Activated naive CD8-positive, alpha-beta T cell treated with anti-CD3 and anti-CD28 coated beads, Interleukin-2, amount 10 ng/mL, durations not matched to agents 7 days and 5 days (primary cell): ENCODE measurements at regions not wholly inside any gene's neighbourhood (a gene's known extent, or its start where the extent isn't known, plus 50 kb on each side); places are given as distances from the start of the nearest gene placed in this dataset.
"Not testable (repeated sequence)": the region's sequence is repeated elsewhere in the genome, so short reads cannot be mapped to it uniquely, and the experiment has no call there.

Source experiments
- ATAC-seq: fragments of 150-1000 bp; cut with Tn5 transposase; one replicate; pipeline ENCODE4 v1.10.0; 2021; ENCODE audit warnings: low read depth, moderate library complexity
- POLR2A ChIA-PET: fragments of 350-600 bp; sonication (Branson Sonifier 250); formaldehyde crosslinking; loops from one replicate; lab custom pipeline; 2021; ENCODE audit warnings: antibody characterized with exemption; lab: Charles Lee
- DNase-seq: peaks from one replicate; pipeline ENCODE4 v3.0.0; 2021
- H3K27ac Mint-ChIP-seq: one replicate; pipeline ENCODE4 v1.8.0; 2022; ENCODE audit warnings: mild to moderate bottlenecking, mixed read lengths
- H3K27me3 Mint-ChIP-seq: one replicate; pipeline ENCODE4 v1.8.0; 2022; ENCODE audit warnings: mild to moderate bottlenecking, moderate library complexity, mixed read lengths
- H3K36me3 Mint-ChIP-seq: one replicate; pipeline ENCODE4 v1.8.0; 2021; ENCODE audit warnings: mild to moderate bottlenecking, mixed read lengths
- H3K4me1 Mint-ChIP-seq: one replicate; pipeline ENCODE4 v1.8.0; 2021; ENCODE audit warnings: mixed read lengths
- H3K4me3 Mint-ChIP-seq: one replicate; pipeline ENCODE4 v1.8.0; 2022; ENCODE audit warnings: mild to moderate bottlenecking, moderate library complexity, mixed read lengths
- H3K9me3 Mint-ChIP-seq: one replicate; pipeline ENCODE4 v1.8.0; 2021; ENCODE audit warnings: mixed read lengths

GRCh38 chr3:68676136-68676535 lies 256.2 kb downstream of the TAFA4 start:
- POLR2A ChIA-PET: no interaction called here
- Mint-ChIP-seq H3K9me3 (no peaks in the 10 kb centered on the region), H3K27ac (no peak overlapping the region), H3K36me3 (no peaks in the 10 kb centered on the region), H3K4me3 (no peak overlapping the region), H3K4me1 (no peaks in the 10 kb centered on the region), H3K27me3 (no peaks in the 10 kb centered on the region)
- DNase-seq (no peak), ATAC-seq (no peak)

- H3K27ac Mint-ChIP-seq: no peak overlapping the region
- POLR2A ChIA-PET: no interaction called here
- H3K36me3 Mint-ChIP-seq: no peaks in the 10 kb centered on the region
- H3K9me3 Mint-ChIP-seq: no peaks in the 10 kb centered on the region
- H3K4me1 Mint-ChIP-seq: no peaks in the 10 kb centered on the region
- DNase-seq (no peak), ATAC-seq (no peak)
- H3K4me3 Mint-ChIP-seq: no peak overlapping the region
- H3K27me3 Mint-ChIP-seq: peaks cover 3% of the 10 kb centered on the region
These were observed 265.0 kb downstream of the TAFA4 start for GRCh38 chr3:68667346-68667745.

GRCh38 chr3:68666429-68667136 lies 265.8 kb downstream of the TAFA4 start:
- H3K27me3 Mint-ChIP-seq: peaks cover 3% of the 10 kb centered on the region
- no peaks in the 10 kb centered on the region for H3K9me3 Mint-ChIP-seq
- no peaks in the 10 kb centered on the region for H3K36me3 Mint-ChIP-seq
- POLR2A ChIA-PET: no interaction called here
- H3K4me1 Mint-ChIP-seq: no peaks in the 10 kb centered on the region
- DNase-seq (no peak), ATAC-seq (no peak)
- H3K27ac Mint-ChIP-seq: no peak overlapping the region
- H3K4me3 Mint-ChIP-seq: no peak overlapping the region

GRCh38 chr3:68664276-68664675 lies 268.1 kb downstream of the TAFA4 start:
- no peaks in the 10 kb centered on the region for H3K36me3 Mint-ChIP-seq
- DNase-seq: no peak
- no peak overlapping the region for H3K27ac Mint-ChIP-seq
- H3K9me3 Mint-ChIP-seq: no peaks in the 10 kb centered on the region
- POLR2A ChIA-PET: no interaction called here
- peaks cover 3% of the 10 kb centered on the region for H3K27me3 Mint-ChIP-seq
- no peak for ATAC-seq
- H3K4me3 Mint-ChIP-seq: no peak overlapping the region
- no peaks in the 10 kb centered on the region for H3K4me1 Mint-ChIP-seq

- Mint-ChIP-seq H3K9me3 (no peaks in the 10 kb centered on the region), H3K27ac (no peak overlapping the region), H3K4me1 (no peaks in the 10 kb centered on the region), H3K27me3 (peaks cover 3% of the 10 kb centered on the region), H3K4me3 (no peak overlapping the region), H3K36me3 (no peaks in the 10 kb centered on the region)
- POLR2A ChIA-PET: no interaction called here
- no peak for ATAC-seq
- DNase-seq: no peak
These were observed 270.2 kb downstream of the TAFA4 start for GRCh38 chr3:68662176-68662575.

GRCh38 chr3:68650657-68651056 lies 281.7 kb downstream of the TAFA4 start:
- H3K9me3 Mint-ChIP-seq, H3K27me3 Mint-ChIP-seq, H3K4me1 Mint-ChIP-seq, H3K4me3 Mint-ChIP-seq, POLR2A ChIA-PET, DNase-seq, H3K36me3 Mint-ChIP-seq, H3K27ac Mint-ChIP-seq, ATAC-seq: not testable (repeated sequence)

GRCh38 chr3:68648494-68648893 lies 283.9 kb downstream of the TAFA4 start:
- POLR2A ChIA-PET: no interaction called here

GRCh38 chr3:68631850-68632545 lies 300.3 kb downstream of the TAFA4 start:
- no peak for DNase-seq
- H3K36me3 Mint-ChIP-seq: no peaks in the 10 kb centered on the region
- no peaks in the 10 kb centered on the region for H3K4me1 Mint-ChIP-seq
- POLR2A ChIA-PET: no interaction called here
- no peak for ATAC-seq
- no peaks in the 10 kb centered on the region for H3K9me3 Mint-ChIP-seq
- no peak overlapping the region for H3K27ac Mint-ChIP-seq
- H3K4me3 Mint-ChIP-seq: no peak overlapping the region
- no peaks in the 10 kb centered on the region for H3K27me3 Mint-ChIP-seq

More at GRCh38 chr3:68648494-68648893, 283.9 kb downstream of the TAFA4 start:
- Mint-ChIP-seq H3K4me1 (no peaks in the 10 kb centered on the region), H3K27ac (no peak overlapping the region), H3K36me3 (no peaks in the 10 kb centered on the region), H3K27me3 (no peaks in the 10 kb centered on the region), H3K9me3 (peaks cover 2% of the 10 kb centered on the region), H3K4me3 (no peak overlapping the region)
- ATAC-seq (no peak), DNase-seq (no peak)

- no peaks in the 10 kb centered on the region for H3K36me3 Mint-ChIP-seq
- no peak for DNase-seq
- peaks cover 3% of the 10 kb centered on the region for H3K9me3 Mint-ChIP-seq
- H3K27ac Mint-ChIP-seq: no peak overlapping the region
- no peaks in the 10 kb centered on the region for H3K4me1 Mint-ChIP-seq
- no peak for ATAC-seq
- POLR2A ChIA-PET: no interaction called here
- H3K27me3 Mint-ChIP-seq: no peaks in the 10 kb centered on the region
- no peak overlapping the region for H3K4me3 Mint-ChIP-seq
These were observed 312.1 kb downstream of the TAFA4 start for GRCh38 chr3:68620211-68620610.

GRCh38 chr3:68614087-68614486 lies 318.3 kb downstream of the TAFA4 start:
- H3K27me3 Mint-ChIP-seq: no peaks in the 10 kb centered on the region
- no peak for DNase-seq
- POLR2A ChIA-PET: no interaction called here
- no peaks in the 10 kb centered on the region for H3K36me3 Mint-ChIP-seq
- H3K4me3 Mint-ChIP-seq: no peak overlapping the region
- no peaks in the 10 kb centered on the region for H3K4me1 Mint-ChIP-seq
- ATAC-seq: no peak
- H3K27ac Mint-ChIP-seq: no peak overlapping the region
- H3K9me3 Mint-ChIP-seq: peaks cover 5% of the 10 kb centered on the region

GRCh38 chr3:68571321-68571720 lies 361.0 kb downstream of the TAFA4 start:
- H3K9me3 Mint-ChIP-seq: no peaks in the 10 kb centered on the region
- H3K4me3 Mint-ChIP-seq: no peak overlapping the region
- H3K27ac Mint-ChIP-seq: no peak overlapping the region
- no peaks in the 10 kb centered on the region for H3K4me1 Mint-ChIP-seq
- POLR2A ChIA-PET: no interaction called here
- DNase-seq (no peak), ATAC-seq (no peak)
- H3K36me3 Mint-ChIP-seq: no peaks in the 10 kb centered on the region
- no peaks in the 10 kb centered on the region for H3K27me3 Mint-ChIP-seq

- H3K36me3 Mint-ChIP-seq: no peaks in the 10 kb centered on the region
- no peaks in the 10 kb centered on the region for H3K27me3 Mint-ChIP-seq
- H3K4me1 Mint-ChIP-seq: no peaks in the 10 kb centered on the region
- no peak for DNase-seq
- no peak overlapping the region for H3K27ac Mint-ChIP-seq
- H3K4me3 Mint-ChIP-seq: no peak overlapping the region
- H3K9me3 Mint-ChIP-seq: no peaks in the 10 kb centered on the region
- ATAC-seq: no peak
- POLR2A ChIA-PET: no interaction called here
These were observed 371.6 kb downstream of the TAFA4 start for GRCh38 chr3:68560728-68561127.

GRCh38 chr3:68535782-68536181 lies 396.6 kb downstream of the TAFA4 start:
- Mint-ChIP-seq H3K4me3 (no peak overlapping the region), H3K27me3 (no peaks in the 10 kb centered on the region), H3K4me1 (no peaks in the 10 kb centered on the region), H3K27ac (no peak overlapping the region), H3K36me3 (no peaks in the 10 kb centered on the region), H3K9me3 (peaks cover 5% of the 10 kb centered on the region)
- DNase-seq (no peak), ATAC-seq (no peak)
- POLR2A ChIA-PET: no interaction called here

GRCh38 chr3:68523330-68523729 lies 409.0 kb downstream of the TAFA4 start:
- H3K27me3 Mint-ChIP-seq: no peaks in the 10 kb centered on the region
- DNase-seq (no peak), ATAC-seq (no peak)
- no peak overlapping the region for H3K4me3 Mint-ChIP-seq
- no peaks in the 10 kb centered on the region for H3K4me1 Mint-ChIP-seq
- no peak overlapping the region for H3K27ac Mint-ChIP-seq
- no peaks in the 10 kb centered on the region for H3K9me3 Mint-ChIP-seq
- POLR2A ChIA-PET: no interaction called here
- no peaks in the 10 kb centered on the region for H3K36me3 Mint-ChIP-seq
